Fibroblast of the aortic adventitia (primary cell): ENCODE measurements at regions not wholly inside any gene's neighbourhood (a gene's known extent, or its start where the extent isn't known, plus 50 kb on each side); places are given as distances from the start of the nearest gene placed in this dataset.

Experiments
- DNase-seq: peaks from one replicate; pipeline ENCODE4 v3.0.0-alpha.2; 2010; ENCODE audit warnings: low read depth
- H3K4me3 ChIP-seq: 2 replicates; pipeline ENCODE4 v1.5.1; 2011; ENCODE audit warnings: low read depth, mild to moderate bottlenecking, control low read depth, low read length, moderate library complexity
- CTCF ChIP-seq: IDR thresholded peaks from 2 replicates; pipeline ENCODE4 v1.5.1; 2011; ENCODE audit warnings: mild to moderate bottlenecking, low read length, control low read depth, inconsistent platforms; ENCODE audit not compliant: insufficient read depth

- H3K4me3 ChIP-seq = no peak overlapping the region
- TF ChIP-seq CTCF = no peak
- DNase-seq = no peak
These were observed 86.9 kb upstream of the GPC1 start for GRCh38 chr2:240348522-240348921.

- TF ChIP-seq CTCF = no peak
- DNase-seq = no peak
These were observed 86.1 kb upstream of the GPC1 start for GRCh38 chr2:240349133-240350005.

GRCh38 chr2:240350006-240350355, 85.5 kb upstream of the GPC1 start:
- TF ChIP-seq CTCF = no peak
- DNase-seq = no peak

More at GRCh38 chr2:240349133-240350005, 86.1 kb upstream of the GPC1 start:
- H3K4me3 ChIP-seq = no peak overlapping the region

GRCh38 chr2:240350696-240351087, 84.8 kb upstream of the GPC1 start:
- TF ChIP-seq CTCF = no peak
- no peak for DNase-seq
- no peak overlapping the region for H3K4me3 ChIP-seq

More at GRCh38 chr2:240350006-240350355, 85.5 kb upstream of the GPC1 start:
- H3K4me3 ChIP-seq = no peak overlapping the region

GRCh38 chr2:240351088-240351741, 84.2 kb upstream of the GPC1 start:
- H3K4me3 ChIP-seq = no peak overlapping the region
- no peak for TF ChIP-seq CTCF
- peak; percentile 17 for DNase-seq

- no peak for DNase-seq
- H3K4me3 ChIP-seq = no peak overlapping the region
- TF ChIP-seq CTCF = no peak
These were observed 83.5 kb upstream of the GPC1 start for GRCh38 chr2:240351826-240352426.
